H1 (cell line): ENCODE measurements at regions not wholly inside any gene's neighbourhood (a gene's known extent, or its start where the extent isn't known, plus 50 kb on each side); places are given as distances from the start of the nearest gene placed in this dataset.

ENCODE experiments used
- CHD2 ChIP-seq: IDR thresholded peaks from 2 replicates; pipeline ENCODE4 v1.6.1; 2012; ENCODE audit warnings: low read length, improper control_type of control experiment
- HDAC2 ChIP-seq, 2 experiments: fragments of 300-600 bp in 1 of 2; sonication (generic) in 1 of 2; IDR thresholded peaks; 2 replicates each; pipeline ENCODE4 v1.6.1; 2011 to 2012; ENCODE audit warnings: low read depth in 2 of 2, low read length in 2 of 2, mild to moderate bottlenecking in 2 of 2, moderate library complexity in 2 of 2, borderline replicate concordance in 1 of 2, inconsistent platforms in 1 of 2
- JUND ChIP-seq: IDR thresholded peaks from 2 replicates; pipeline ENCODE4 v1.6.1; 2011; ENCODE audit warnings: mild to moderate bottlenecking, improper control_type of control experiment, low read length
- SIN3A ChIP-seq, 2 experiments: IDR thresholded peaks in 1 of 2; conservative IDR thresholded peaks in 1 of 2; 2 replicates each; pipeline ENCODE4 v1.6.1; 2011 to 2012; ENCODE audit warnings: low read length in 2 of 2, improper control_type of control experiment in 1 of 2, low read depth in 1 of 2, mild to moderate bottlenecking in 1 of 2
- SRF ChIP-seq: IDR thresholded peaks from 2 replicates; pipeline ENCODE4 v1.6.1; 2011; ENCODE audit warnings: mild to moderate bottlenecking, low read depth, low read length, moderate library complexity
- TF ChIP-seq, protein P1 (sequence below): fragments of 300-600 bp; sonication (generic); IDR thresholded peaks from 2 replicates; pipeline ENCODE4 v1.7.1; 2012; ENCODE audit warnings: low read length, moderate library complexity, mild to moderate bottlenecking, inconsistent platforms; ENCODE audit not compliant: insufficient replicate concordance

DNA sequence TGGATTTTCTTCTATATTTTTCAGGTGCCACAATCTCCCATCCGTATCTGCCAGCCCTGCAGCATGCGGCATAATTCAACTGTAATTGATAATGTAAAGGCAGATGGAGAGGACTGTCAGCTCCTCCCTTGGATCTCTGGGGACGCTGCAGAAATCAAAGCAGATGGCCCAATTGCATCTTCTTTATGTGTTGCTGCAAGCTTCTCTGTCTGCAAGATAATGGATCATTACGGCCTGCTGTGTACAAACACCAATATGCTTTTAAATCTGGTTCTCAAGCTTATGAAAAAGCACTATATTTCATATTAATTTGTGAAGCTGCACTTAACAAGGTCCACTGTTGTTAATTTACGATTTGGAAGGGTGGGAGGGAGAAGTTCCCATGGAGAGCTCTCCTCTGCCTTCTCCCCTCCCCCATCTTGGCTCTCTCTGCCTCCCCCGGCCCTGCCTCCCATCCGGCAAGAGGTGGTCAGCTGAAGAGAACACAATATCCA is 607.5 kb downstream of the TOX3 start (continued):
- TF ChIP-seq, protein P1, sequence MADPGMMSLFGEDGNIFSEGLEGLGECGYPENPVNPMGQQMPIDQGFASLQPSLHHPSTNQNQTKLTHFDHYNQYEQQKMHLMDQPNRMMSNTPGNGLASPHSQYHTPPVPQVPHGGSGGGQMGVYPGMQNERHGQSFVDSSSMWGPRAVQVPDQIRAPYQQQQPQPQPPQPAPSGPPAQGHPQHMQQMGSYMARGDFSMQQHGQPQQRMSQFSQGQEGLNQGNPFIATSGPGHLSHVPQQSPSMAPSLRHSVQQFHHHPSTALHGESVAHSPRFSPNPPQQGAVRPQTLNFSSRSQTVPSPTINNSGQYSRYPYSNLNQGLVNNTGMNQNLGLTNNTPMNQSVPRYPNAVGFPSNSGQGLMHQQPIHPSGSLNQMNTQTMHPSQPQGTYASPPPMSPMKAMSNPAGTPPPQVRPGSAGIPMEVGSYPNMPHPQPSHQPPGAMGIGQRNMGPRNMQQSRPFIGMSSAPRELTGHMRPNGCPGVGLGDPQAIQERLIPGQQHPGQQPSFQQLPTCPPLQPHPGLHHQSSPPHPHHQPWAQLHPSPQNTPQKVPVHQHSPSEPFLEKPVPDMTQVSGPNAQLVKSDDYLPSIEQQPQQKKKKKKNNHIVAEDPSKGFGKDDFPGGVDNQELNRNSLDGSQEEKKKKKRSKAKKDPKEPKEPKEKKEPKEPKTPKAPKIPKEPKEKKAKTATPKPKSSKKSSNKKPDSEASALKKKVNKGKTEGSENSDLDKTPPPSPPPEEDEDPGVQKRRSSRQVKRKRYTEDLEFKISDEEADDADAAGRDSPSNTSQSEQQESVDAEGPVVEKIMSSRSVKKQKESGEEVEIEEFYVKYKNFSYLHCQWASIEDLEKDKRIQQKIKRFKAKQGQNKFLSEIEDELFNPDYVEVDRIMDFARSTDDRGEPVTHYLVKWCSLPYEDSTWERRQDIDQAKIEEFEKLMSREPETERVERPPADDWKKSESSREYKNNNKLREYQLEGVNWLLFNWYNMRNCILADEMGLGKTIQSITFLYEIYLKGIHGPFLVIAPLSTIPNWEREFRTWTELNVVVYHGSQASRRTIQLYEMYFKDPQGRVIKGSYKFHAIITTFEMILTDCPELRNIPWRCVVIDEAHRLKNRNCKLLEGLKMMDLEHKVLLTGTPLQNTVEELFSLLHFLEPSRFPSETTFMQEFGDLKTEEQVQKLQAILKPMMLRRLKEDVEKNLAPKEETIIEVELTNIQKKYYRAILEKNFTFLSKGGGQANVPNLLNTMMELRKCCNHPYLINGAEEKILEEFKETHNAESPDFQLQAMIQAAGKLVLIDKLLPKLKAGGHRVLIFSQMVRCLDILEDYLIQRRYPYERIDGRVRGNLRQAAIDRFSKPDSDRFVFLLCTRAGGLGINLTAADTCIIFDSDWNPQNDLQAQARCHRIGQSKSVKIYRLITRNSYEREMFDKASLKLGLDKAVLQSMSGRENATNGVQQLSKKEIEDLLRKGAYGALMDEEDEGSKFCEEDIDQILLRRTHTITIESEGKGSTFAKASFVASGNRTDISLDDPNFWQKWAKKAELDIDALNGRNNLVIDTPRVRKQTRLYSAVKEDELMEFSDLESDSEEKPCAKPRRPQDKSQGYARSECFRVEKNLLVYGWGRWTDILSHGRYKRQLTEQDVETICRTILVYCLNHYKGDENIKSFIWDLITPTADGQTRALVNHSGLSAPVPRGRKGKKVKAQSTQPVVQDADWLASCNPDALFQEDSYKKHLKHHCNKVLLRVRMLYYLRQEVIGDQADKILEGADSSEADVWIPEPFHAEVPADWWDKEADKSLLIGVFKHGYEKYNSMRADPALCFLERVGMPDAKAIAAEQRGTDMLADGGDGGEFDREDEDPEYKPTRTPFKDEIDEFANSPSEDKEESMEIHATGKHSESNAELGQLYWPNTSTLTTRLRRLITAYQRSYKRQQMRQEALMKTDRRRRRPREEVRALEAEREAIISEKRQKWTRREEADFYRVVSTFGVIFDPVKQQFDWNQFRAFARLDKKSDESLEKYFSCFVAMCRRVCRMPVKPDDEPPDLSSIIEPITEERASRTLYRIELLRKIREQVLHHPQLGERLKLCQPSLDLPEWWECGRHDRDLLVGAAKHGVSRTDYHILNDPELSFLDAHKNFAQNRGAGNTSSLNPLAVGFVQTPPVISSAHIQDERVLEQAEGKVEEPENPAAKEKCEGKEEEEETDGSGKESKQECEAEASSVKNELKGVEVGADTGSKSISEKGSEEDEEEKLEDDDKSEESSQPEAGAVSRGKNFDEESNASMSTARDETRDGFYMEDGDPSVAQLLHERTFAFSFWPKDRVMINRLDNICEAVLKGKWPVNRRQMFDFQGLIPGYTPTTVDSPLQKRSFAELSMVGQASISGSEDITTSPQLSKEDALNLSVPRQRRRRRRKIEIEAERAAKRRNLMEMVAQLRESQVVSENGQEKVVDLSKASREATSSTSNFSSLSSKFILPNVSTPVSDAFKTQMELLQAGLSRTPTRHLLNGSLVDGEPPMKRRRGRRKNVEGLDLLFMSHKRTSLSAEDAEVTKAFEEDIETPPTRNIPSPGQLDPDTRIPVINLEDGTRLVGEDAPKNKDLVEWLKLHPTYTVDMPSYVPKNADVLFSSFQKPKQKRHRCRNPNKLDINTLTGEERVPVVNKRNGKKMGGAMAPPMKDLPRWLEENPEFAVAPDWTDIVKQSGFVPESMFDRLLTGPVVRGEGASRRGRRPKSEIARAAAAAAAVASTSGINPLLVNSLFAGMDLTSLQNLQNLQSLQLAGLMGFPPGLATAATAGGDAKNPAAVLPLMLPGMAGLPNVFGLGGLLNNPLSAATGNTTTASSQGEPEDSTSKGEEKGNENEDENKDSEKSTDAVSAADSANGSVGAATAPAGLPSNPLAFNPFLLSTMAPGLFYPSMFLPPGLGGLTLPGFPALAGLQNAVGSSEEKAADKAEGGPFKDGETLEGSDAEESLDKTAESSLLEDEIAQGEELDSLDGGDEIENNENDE: no peak
- TF ChIP-seq CHD2 (no peak), HDAC2 (IDR thresholded peaks at IDR 0.05; ENCODE audit: borderline replicate concordance in 1 of 2, low read depth in 2 of 2, low read length in 2 of 2) (no peak), SRF (no peak), SIN3A (conservative IDR thresholded peaks at IDR 0.05 in 1 of 2, IDR thresholded peaks at IDR 0.05 in 1 of 2; ENCODE audit: low read depth in 1 of 2, low read length in 2 of 2) (no peak), JUND (no peak)
